Fibroblast of lung (primary cell): ENCODE measurements at regions not wholly inside any gene's neighbourhood (a gene's known extent, or its start where the extent isn't known, plus 50 kb on each side); places are given as distances from the start of the nearest gene placed in this dataset.

Experiments
- DNase-seq, 2 donors: peaks; one replicate each; pipeline versions ENCODE4 v3.0.0 to v3.0.0-alpha.2; 2010; ENCODE audit warnings: low read depth in 2 of 2
- H2AFZ ChIP-seq: 2 replicates; pipeline ENCODE4 v1.5.1; 2012; ENCODE audit warnings: low read length, control low read depth, inconsistent platforms
- H3K27ac ChIP-seq: 2 replicates; pipeline ENCODE4 v1.5.1; 2011; ENCODE audit warnings: low read length, control low read depth; ENCODE audit not compliant: insufficient read depth
- H3K27me3 ChIP-seq: 2 replicates; pipeline ENCODE4 v1.5.1; 2011; ENCODE audit warnings: mild to moderate bottlenecking, low read length; ENCODE audit not compliant: control insufficient read depth, insufficient read depth
- H3K36me3 ChIP-seq: 2 replicates; pipeline ENCODE4 v1.5.1; 2011; ENCODE audit warnings: low read length; ENCODE audit not compliant: control insufficient read depth, insufficient read depth
- H3K4me1 ChIP-seq: 2 replicates; pipeline ENCODE4 v1.5.1; 2011; ENCODE audit warnings: low read length; ENCODE audit not compliant: control insufficient read depth, insufficient read depth; ENCODE audit errors: extremely low read depth
- H3K4me2 ChIP-seq: 2 replicates; pipeline ENCODE4 v1.5.1; 2011; ENCODE audit warnings: low read length, control low read depth; ENCODE audit not compliant: insufficient read depth; ENCODE audit errors: extremely low read depth
- H3K4me3 ChIP-seq, 4 experiments: fragments of 200-600 bp in 1 of 4; sonication (generic) in 1 of 4; replicated peaks in 1 of 4; 2 replicates each; pipeline ENCODE4 v1.5.1; 2011 to 2016; ENCODE audit warnings: low read length in 4 of 4, low read depth in 3 of 4, mild to moderate bottlenecking in 3 of 4, control low read depth in 2 of 4, inconsistent platforms in 1 of 4, mixed read lengths in 1 of 4; ENCODE audit not compliant: insufficient read depth in 1 of 4; ENCODE audit errors: control extremely low read depth in 1 of 4
- H3K79me2 ChIP-seq: 2 replicates; pipeline ENCODE4 v1.5.1; 2012; ENCODE audit warnings: mild to moderate bottlenecking, low read length, inconsistent platforms; ENCODE audit not compliant: control insufficient read depth, insufficient read depth
- H3K9ac ChIP-seq: 2 replicates; pipeline ENCODE4 v1.5.1; 2011; ENCODE audit warnings: mild to moderate bottlenecking, low read length, control low read depth; ENCODE audit not compliant: insufficient read depth
- H3K9me3 ChIP-seq: 2 replicates; pipeline ENCODE4 v1.5.1; 2012; ENCODE audit warnings: low read depth, low read length; ENCODE audit not compliant: control insufficient read depth, insufficient read depth
- H4K20me1 ChIP-seq: 2 replicates; pipeline ENCODE4 v1.5.1; 2011; ENCODE audit warnings: low read length; ENCODE audit not compliant: control insufficient read depth, insufficient read depth; ENCODE audit errors: extremely low read depth
- EZH2 ChIP-seq: IDR thresholded peaks from 2 replicates; pipeline ENCODE4 v1.5.1; 2012; ENCODE audit warnings: low read length, control low read depth, mild to moderate bottlenecking; ENCODE audit errors: missing control alignments
- TF ChIP-seq, protein P1 (sequence below), 2 donors: IDR thresholded peaks in 1 of 2; conservative IDR thresholded peaks in 1 of 2; 1 replicate in 1 of 2; 2 replicates in 1 of 2; pipeline ENCODE4 v1.5.1; 2011 to 2012; ENCODE audit warnings: low read length in 2 of 2, control low read depth in 1 of 2, inconsistent platforms in 1 of 2, low read depth in 1 of 2, mild to moderate bottlenecking in 1 of 2

DNA sequence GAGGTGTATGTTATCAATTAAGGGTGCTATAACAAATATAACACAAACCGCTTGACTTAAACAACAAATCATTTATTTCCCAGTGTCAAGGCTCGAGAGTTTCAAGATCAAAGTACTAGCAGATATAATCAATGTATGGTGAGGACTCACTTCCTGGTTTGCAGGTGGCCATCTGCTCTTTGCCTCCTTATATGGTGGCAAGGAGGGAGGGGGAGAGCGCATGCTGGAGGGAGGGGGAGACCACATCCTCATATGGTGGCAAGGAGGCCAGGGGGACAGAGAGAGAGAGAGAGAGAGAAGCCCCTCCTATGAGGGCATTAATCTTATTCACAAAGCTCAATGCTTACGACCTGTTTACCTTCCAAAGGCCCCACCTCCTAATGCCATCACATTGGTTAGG lies 372.3 kb upstream of the SPOCK3 start:
- Histone ChIP-seq H4K20me1 (no peaks in the 10 kb centered on the region), H3K9ac (no peak overlapping the region), H3K27ac (no peak overlapping the region), H3K9me3 (no peaks in the 10 kb centered on the region), H3K4me1 (no peaks in the 10 kb centered on the region), H2AFZ (no peak overlapping the region), H3K36me3 (no peaks in the 10 kb centered on the region), H3K4me3 (no peak overlapping the region), H3K4me2 (no peak overlapping the region), H3K79me2 (no peaks in the 10 kb centered on the region), H3K27me3 (no peaks in the 10 kb centered on the region)
- DNase-seq, result no peak
- TF ChIP-seq EZH2, result no peak
- TF ChIP-seq, protein P1, sequence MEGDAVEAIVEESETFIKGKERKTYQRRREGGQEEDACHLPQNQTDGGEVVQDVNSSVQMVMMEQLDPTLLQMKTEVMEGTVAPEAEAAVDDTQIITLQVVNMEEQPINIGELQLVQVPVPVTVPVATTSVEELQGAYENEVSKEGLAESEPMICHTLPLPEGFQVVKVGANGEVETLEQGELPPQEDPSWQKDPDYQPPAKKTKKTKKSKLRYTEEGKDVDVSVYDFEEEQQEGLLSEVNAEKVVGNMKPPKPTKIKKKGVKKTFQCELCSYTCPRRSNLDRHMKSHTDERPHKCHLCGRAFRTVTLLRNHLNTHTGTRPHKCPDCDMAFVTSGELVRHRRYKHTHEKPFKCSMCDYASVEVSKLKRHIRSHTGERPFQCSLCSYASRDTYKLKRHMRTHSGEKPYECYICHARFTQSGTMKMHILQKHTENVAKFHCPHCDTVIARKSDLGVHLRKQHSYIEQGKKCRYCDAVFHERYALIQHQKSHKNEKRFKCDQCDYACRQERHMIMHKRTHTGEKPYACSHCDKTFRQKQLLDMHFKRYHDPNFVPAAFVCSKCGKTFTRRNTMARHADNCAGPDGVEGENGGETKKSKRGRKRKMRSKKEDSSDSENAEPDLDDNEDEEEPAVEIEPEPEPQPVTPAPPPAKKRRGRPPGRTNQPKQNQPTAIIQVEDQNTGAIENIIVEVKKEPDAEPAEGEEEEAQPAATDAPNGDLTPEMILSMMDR (conservative IDR thresholded peaks at IDR 0.05 in 1 of 2, IDR thresholded peaks at IDR 0.05 in 1 of 2; ENCODE audit: low read depth in 1 of 2, low read length in 2 of 2), result no peak

GRCh38 chr4:167613381-167613780 lies 379.1 kb upstream of the SPOCK3 start:
- Histone ChIP-seq H3K4me3 (no peak overlapping the region), H2AFZ (no peak overlapping the region), H3K36me3 (no peaks in the 10 kb centered on the region), H3K4me2 (no peak overlapping the region), H3K79me2 (no peaks in the 10 kb centered on the region), H3K27ac (no peak overlapping the region), H3K9ac (no peak overlapping the region), H4K20me1 (no peaks in the 10 kb centered on the region), H3K4me1 (no peaks in the 10 kb centered on the region), H3K9me3 (no peaks in the 10 kb centered on the region), H3K27me3 (no peaks in the 10 kb centered on the region)
- no peak for TF ChIP-seq EZH2
- TF ChIP-seq, protein P1 (conservative IDR thresholded peaks at IDR 0.05 in 1 of 2, IDR thresholded peaks at IDR 0.05 in 1 of 2; ENCODE audit: low read depth in 1 of 2, low read length in 2 of 2), result no peak
- no peak for DNase-seq

DNA sequence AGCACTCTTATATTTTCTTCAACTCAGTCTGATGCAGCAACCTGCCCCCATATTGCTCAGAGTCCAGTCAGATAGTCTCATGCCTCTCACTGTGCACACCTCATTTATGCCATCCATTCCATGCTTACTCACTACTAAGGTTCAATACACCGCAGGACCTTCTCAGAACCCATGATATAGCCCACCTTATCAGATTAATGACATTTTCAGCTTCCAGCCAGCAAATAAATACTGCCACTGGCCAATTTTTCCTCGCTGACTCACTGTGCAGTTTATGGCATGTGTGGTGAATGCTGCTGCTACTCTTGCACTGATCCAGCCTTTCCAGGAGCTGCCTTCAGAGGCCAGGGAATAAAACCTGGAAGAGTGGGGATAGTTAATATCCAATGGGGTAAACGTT lies 380.6 kb upstream of the SPOCK3 start:
- Histone ChIP-seq H3K4me1 (no peaks in the 10 kb centered on the region), H3K79me2 (no peaks in the 10 kb centered on the region), H3K27me3 (no peaks in the 10 kb centered on the region), H3K4me3 (no peak overlapping the region), H3K27ac (no peak overlapping the region), H3K4me2 (no peak overlapping the region), H3K36me3 (no peaks in the 10 kb centered on the region), H4K20me1 (no peaks in the 10 kb centered on the region), H2AFZ (no peak overlapping the region), H3K9me3 (no peaks in the 10 kb centered on the region), H3K9ac (no peak overlapping the region)
- peak; percentile 2 to 47 for DNase-seq
- TF ChIP-seq, protein P1 (conservative IDR thresholded peaks at IDR 0.05 in 1 of 2, IDR thresholded peaks at IDR 0.05 in 1 of 2; ENCODE audit: low read depth in 1 of 2, low read length in 2 of 2), result no peak
- TF ChIP-seq EZH2, result no peak
